GM12891 (cell line): ENCODE measurements at regions not wholly inside any gene's neighbourhood (a gene's known extent, or its start where the extent isn't known, plus 50 kb on each side); places are given as distances from the start of the nearest gene placed in this dataset.

Source experiments
- PAX5 ChIP-seq: IDR thresholded peaks from 2 replicates; pipeline ENCODE4 v1.6.1; 2011; ENCODE audit warnings: low read length, moderate library complexity, mild to moderate bottlenecking; ENCODE audit not compliant: insufficient read depth, severe bottlenecking
- POLR2A ChIP-seq: IDR thresholded peaks from 2 replicates; pipeline ENCODE4 v1.6.1; 2011; ENCODE audit warnings: low read depth, low read length, control low read depth
- POLR2AphosphoS5 ChIP-seq: IDR thresholded peaks from 2 replicates; pipeline ENCODE4 v1.6.1; 2011; ENCODE audit warnings: low read depth, low read length, control low read depth
- POU2F2 ChIP-seq: IDR thresholded peaks from 2 replicates; pipeline ENCODE4 v1.6.1; 2011; ENCODE audit warnings: low read depth, mild to moderate bottlenecking, control low read depth, low read length, moderate library complexity
- SPI1 ChIP-seq: IDR thresholded peaks from 2 replicates; pipeline ENCODE4 v1.6.1; 2011; ENCODE audit warnings: low read depth, low read length, control low read depth
- TAF1 ChIP-seq: IDR thresholded peaks from 2 replicates; pipeline ENCODE4 v1.6.1; 2011; ENCODE audit warnings: low read depth, low read length, control low read depth

GRCh38 chr22:22418163-22418549 lies 90.4 kb downstream of the ZNF280B start:
- TF ChIP-seq POLR2A (no peak), POLR2AphosphoS5 (no peak), PAX5 (no peak), TAF1 (no peak), POU2F2 (no peak), SPI1 (no peak)
